Suppressor macrophage treated with lipopolysaccharide for 4 hours (primary cell): ENCODE measurements at regions not wholly inside any gene's neighbourhood (a gene's known extent, or its start where the extent isn't known, plus 50 kb on each side); places are given as distances from the start of the nearest gene placed in this dataset.
"Not testable (repeated sequence)": the region's sequence is repeated elsewhere in the genome, so short reads cannot be mapped to it uniquely, and the experiment has no call there.

Experiments
- DNase-seq: peaks from one replicate; pipeline ENCODE4 v3.0.0-alpha.2; 2020

- DNase-seq: no peak
Observed at GRCh38 chr6:139748353-139749146, 374.1 kb upstream of the CITED2 start.

- DNase-seq: no peak
Observed at GRCh38 chr6:139747154-139747553, 372.7 kb upstream of the CITED2 start.

- DNase-seq: no peak
Observed at GRCh38 chr6:139744891-139745290, 370.4 kb upstream of the CITED2 start.

- DNase-seq: no peak
Observed at GRCh38 chr6:139743664-139744437, 369.4 kb upstream of the CITED2 start.

GRCh38 chr6:139742671-139743070 is 368.2 kb upstream of the CITED2 start:
- DNase-seq: no peak

- DNase-seq: no peak
Observed at GRCh38 chr6:139738801-139739455, 364.5 kb upstream of the CITED2 start.

GRCh38 chr6:139736325-139736906 is 362.0 kb upstream of the CITED2 start:
- DNase-seq: peak; percentile 20

GRCh38 chr6:139732451-139732850 is 358.0 kb upstream of the CITED2 start:
- DNase-seq: no peak

- no peak for DNase-seq
Observed at GRCh38 chr6:139730340-139730974, 356.0 kb upstream of the CITED2 start.

- no peak for DNase-seq
Observed at GRCh38 chr6:139728876-139729427, 354.5 kb upstream of the CITED2 start.

- DNase-seq: not testable (repeated sequence)
Observed at GRCh38 chr6:139726272-139726671, 351.8 kb upstream of the CITED2 start.

- DNase-seq: no peak
Observed at GRCh38 chr6:139722530-139722929, 348.1 kb upstream of the CITED2 start.

- DNase-seq: no peak
Observed at GRCh38 chr6:139721954-139722353, 347.5 kb upstream of the CITED2 start.

GRCh38 chr6:139713900-139714506 is 339.6 kb upstream of the CITED2 start:
- DNase-seq: no peak

- DNase-seq: peak; percentile 37
Observed at GRCh38 chr6:139713424-139713823, 339.0 kb upstream of the CITED2 start.

GRCh38 chr6:139712830-139713229 is 338.4 kb upstream of the CITED2 start:
- DNase-seq: no peak

GRCh38 chr6:139711804-139712585 is 337.5 kb upstream of the CITED2 start:
- DNase-seq: peak; percentile 40

GRCh38 chr6:139710556-139710955 is 336.1 kb upstream of the CITED2 start:
- no peak for DNase-seq

- DNase-seq: no peak
Observed at GRCh38 chr6:139708337-139709199, 334.1 kb upstream of the CITED2 start.

- DNase-seq: no peak
Observed at GRCh38 chr6:139706912-139707311, 332.5 kb upstream of the CITED2 start.
